B cell (primary cell): ENCODE measurements at regions not wholly inside any gene's neighbourhood (a gene's known extent, or its start where the extent isn't known, plus 50 kb on each side); places are given as distances from the start of the nearest gene placed in this dataset.

Experiments
- ATAC-seq: fragments of 200-7000 bp; cut with Tn5 transposase; one replicate; pipeline ENCODE4 v1.10.0; 2021; ENCODE audit warnings: low read depth, mild to moderate bottlenecking, moderate number of reproducible peaks, moderate library complexity
- CTCF ChIA-PET: fragments of 350-600 bp; sonication (Branson Sonifier 250); formaldehyde crosslinking; loops from one replicate; lab custom pipeline; 2021; ENCODE audit warnings: antibody characterized with exemption, inconsistent platforms; lab: Charles Lee
- POLR2A ChIA-PET: fragments of 350-600 bp; sonication (Branson Sonifier 250); formaldehyde crosslinking; loops from one replicate; lab custom pipeline; 2021; ENCODE audit warnings: antibody characterized with exemption; lab: Charles Lee
- DNase-seq: peaks from one replicate; pipeline ENCODE4 v3.0.0; 2013
- H2AFZ ChIP-seq: 2 replicates; pipeline ENCODE4 v1.6.1; 2012; ENCODE audit warnings: mild to moderate bottlenecking, low read depth, low read length; ENCODE audit not compliant: insufficient read depth, poor library complexity, severe bottlenecking
- H3K27ac ChIP-seq, 2 donors: 1 replicate in 1 of 2; 2 replicates in 1 of 2; pipeline ENCODE4 v1.5.1; 2012 to 2013; ENCODE audit warnings: low read length in 2 of 2, mild to moderate bottlenecking in 2 of 2, moderate library complexity in 1 of 2
- H3K27me3 ChIP-seq, 4 experiments: fragments of 200-600 bp in 1 of 4; sonication (generic) in 1 of 4; replicated peaks in 1 of 4; 1 replicate in 2 of 4; 2 replicates in 2 of 4; pipeline versions ENCODE4 v1.6.1 to v1.7.0; 2013 to 2016; ENCODE audit warnings: low read length in 3 of 4, mild to moderate bottlenecking in 2 of 4, mixed read lengths in 1 of 4, moderate library complexity in 1 of 4; ENCODE audit not compliant: insufficient read depth in 4 of 4, control insufficient read depth in 3 of 4; ENCODE audit errors: control extremely low read depth in 1 of 4
- H3K36me3 ChIP-seq, 2 experiments: replicated peaks in 1 of 2; 1 replicate in 1 of 2; 2 replicates in 1 of 2; pipeline versions ENCODE4 v1.6.1 to v1.7.1; 2013; ENCODE audit warnings: low read length in 1 of 2; ENCODE audit not compliant: insufficient read depth in 2 of 2, control insufficient read depth in 1 of 2; ENCODE audit errors: control extremely low read depth in 1 of 2, extremely low read depth in 1 of 2
- H3K4me1 ChIP-seq, 2 donors: fragments of 200-600 bp in 1 of 2; sonication (generic) in 1 of 2; 1 replicate in 1 of 2; 2 replicates in 1 of 2; pipeline versions ENCODE4 v1.5.1 to v1.6.1; 2013 to 2017; ENCODE audit warnings: low read length in 2 of 2; ENCODE audit not compliant: control insufficient read depth in 2 of 2, insufficient read depth in 2 of 2
- H3K4me2 ChIP-seq: replicated peaks from 2 replicates; pipeline ENCODE3; 2012; ENCODE audit warnings: mild to moderate bottlenecking, low read depth, low read length; ENCODE audit not compliant: poor library complexity, severe bottlenecking
- H3K4me3 ChIP-seq, 5 experiments: fragments of 200-600 bp in 1 of 5; sonication (generic) in 1 of 5; 1 replicate in 3 of 5; 2 replicates in 2 of 5; pipeline versions ENCODE4 v1.5.1 to v1.7.0; 2011 to 2016; ENCODE audit warnings: low read length in 4 of 5, mild to moderate bottlenecking in 4 of 5, low read depth in 2 of 5, control low read depth in 1 of 5, moderate library complexity in 1 of 5; ENCODE audit not compliant: insufficient read depth in 1 of 5; ENCODE audit errors: control extremely low read depth in 1 of 5, extremely low read depth in 1 of 5
- H3K79me2 ChIP-seq: fragments of 200-600 bp; sonication (generic); one replicate; pipeline ENCODE4 v1.6.0; 2016; ENCODE audit warnings: low read length; ENCODE audit not compliant: control insufficient read depth, insufficient read depth
- H3K9ac ChIP-seq: fragments of 200-600 bp; sonication (generic); 2 replicates; pipeline ENCODE4 v1.6.1; 2017; ENCODE audit warnings: mild to moderate bottlenecking, low read length, moderate library complexity
- H3K9me3 ChIP-seq, 3 donors: one replicate each; pipeline versions ENCODE4 v1.6.1 to v1.7.1; 2013; ENCODE audit warnings: low read length in 2 of 3; ENCODE audit not compliant: control insufficient read depth in 2 of 3, insufficient read depth in 1 of 3; ENCODE audit errors: control extremely low read depth in 1 of 3
- H4K20me1 ChIP-seq: 2 replicates; pipeline ENCODE4 v1.6.0; 2012; ENCODE audit warnings: mild to moderate bottlenecking, low read length; ENCODE audit not compliant: insufficient read depth, control insufficient read depth, poor library complexity, severe bottlenecking
- H3K27ac Mint-ChIP-seq: one replicate; pipeline ENCODE4 v1.8.0; 2021; ENCODE audit warnings: mixed read lengths
- H3K27me3 Mint-ChIP-seq: one replicate; pipeline ENCODE4 v1.8.0; 2021; ENCODE audit warnings: mixed read lengths
- H3K4me1 Mint-ChIP-seq: one replicate; pipeline ENCODE4 v1.8.0; 2021; ENCODE audit warnings: mixed read lengths
- H3K4me3 Mint-ChIP-seq: one replicate; pipeline ENCODE4 v1.8.0; 2021; ENCODE audit warnings: mixed read lengths
- H3K9me3 Mint-ChIP-seq: one replicate; pipeline ENCODE4 v1.8.0; 2022; ENCODE audit warnings: mixed read lengths; ENCODE audit not compliant: insufficient read depth
- EZH2 ChIP-seq: IDR thresholded peaks from 2 replicates; pipeline ENCODE4 v1.6.1; 2012; ENCODE audit warnings: borderline replicate concordance, low read depth, mild to moderate bottlenecking, moderate library complexity, low read length; ENCODE audit not compliant: insufficient read depth, poor library complexity, severe bottlenecking
- WGBS: methylation state at CpG from one replicate; pipeline ENCODE4 v1.1.5; 2013; ENCODE audit warnings: missing lambda C conversion rate; ENCODE audit not compliant: insufficient coverage; 5-methylcytosine and 5-hydroxymethylcytosine counted together
- intact Hi-C: fragments of 100-400 bp; cut with micrococcal nuclease; formaldehyde crosslinking; loops from one replicate; pipeline ENCODE4 v1.10.0; 2022
- TF ChIP-seq, protein P1 (sequence below): fragments of 200-600 bp; IDR thresholded peaks from one replicate; pipeline ENCODE4 v1.8.0; 2022; ENCODE audit warnings: antibody characterized with exemption, mild to moderate bottlenecking

DNA sequence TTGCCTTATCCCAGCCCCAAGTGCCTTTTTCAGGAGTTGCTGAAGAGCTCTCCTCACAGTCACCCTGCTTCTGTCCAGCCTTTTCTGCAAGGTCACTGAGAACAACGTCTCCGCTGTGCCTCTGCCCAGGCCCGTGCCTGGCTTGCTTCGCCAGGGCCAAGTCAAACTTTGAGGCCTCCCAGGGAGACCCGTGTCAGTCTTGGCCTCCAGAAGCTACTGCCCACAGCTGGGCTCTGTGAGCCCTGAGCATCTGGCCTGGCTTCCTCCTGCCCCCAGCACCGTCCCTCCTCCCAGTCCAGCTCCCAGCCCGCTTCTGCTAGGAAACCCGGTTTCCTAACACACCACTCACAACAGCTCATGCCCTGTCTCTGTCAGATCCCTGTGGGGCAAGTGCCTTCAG, 165.9 kb downstream of the TEX29 start:
- Mint-ChIP-seq H3K27me3 (no peaks in the 10 kb centered on the region), H3K4me1 (no peaks in the 10 kb centered on the region), H3K4me3 (no peak overlapping the region), H3K27ac (no peak overlapping the region), H3K9me3 (peaks cover 3% of the 10 kb centered on the region)
- H3K27me3 ChIP-seq = no peaks in the 10 kb centered on the region
- TF ChIP-seq, protein P1, sequence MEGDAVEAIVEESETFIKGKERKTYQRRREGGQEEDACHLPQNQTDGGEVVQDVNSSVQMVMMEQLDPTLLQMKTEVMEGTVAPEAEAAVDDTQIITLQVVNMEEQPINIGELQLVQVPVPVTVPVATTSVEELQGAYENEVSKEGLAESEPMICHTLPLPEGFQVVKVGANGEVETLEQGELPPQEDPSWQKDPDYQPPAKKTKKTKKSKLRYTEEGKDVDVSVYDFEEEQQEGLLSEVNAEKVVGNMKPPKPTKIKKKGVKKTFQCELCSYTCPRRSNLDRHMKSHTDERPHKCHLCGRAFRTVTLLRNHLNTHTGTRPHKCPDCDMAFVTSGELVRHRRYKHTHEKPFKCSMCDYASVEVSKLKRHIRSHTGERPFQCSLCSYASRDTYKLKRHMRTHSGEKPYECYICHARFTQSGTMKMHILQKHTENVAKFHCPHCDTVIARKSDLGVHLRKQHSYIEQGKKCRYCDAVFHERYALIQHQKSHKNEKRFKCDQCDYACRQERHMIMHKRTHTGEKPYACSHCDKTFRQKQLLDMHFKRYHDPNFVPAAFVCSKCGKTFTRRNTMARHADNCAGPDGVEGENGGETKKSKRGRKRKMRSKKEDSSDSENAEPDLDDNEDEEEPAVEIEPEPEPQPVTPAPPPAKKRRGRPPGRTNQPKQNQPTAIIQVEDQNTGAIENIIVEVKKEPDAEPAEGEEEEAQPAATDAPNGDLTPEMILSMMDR = no peak
- no peak for TF ChIP-seq EZH2
- no peak overlapping the region for H3K4me2 ChIP-seq
- DNase-seq (no peak), ATAC-seq (no peak)
- peaks cover 0 to 34% (median 4%) of the 10 kb centered on the region in 3 donors for H3K9me3 ChIP-seq
- intact Hi-C loops = no loop called here
- no peak overlapping the region for H2AFZ ChIP-seq
- no peak overlapping the region for H3K9ac ChIP-seq
- H3K4me1 ChIP-seq = no peaks in the 10 kb centered on the region
- H3K36me3 ChIP-seq = no peaks in the 10 kb centered on the region
- CTCF ChIA-PET = no interaction called here
- H3K4me3 ChIP-seq = no peak overlapping the region
- POLR2A ChIA-PET = no interaction called here
- WGBS = 93% methylated on average over 8 of the region's 8 CpGs
- H3K27ac ChIP-seq = no peak overlapping the region
- H4K20me1 ChIP-seq = no peaks in the 10 kb centered on the region
- H3K79me2 ChIP-seq = no peaks in the 10 kb centered on the region

DNA sequence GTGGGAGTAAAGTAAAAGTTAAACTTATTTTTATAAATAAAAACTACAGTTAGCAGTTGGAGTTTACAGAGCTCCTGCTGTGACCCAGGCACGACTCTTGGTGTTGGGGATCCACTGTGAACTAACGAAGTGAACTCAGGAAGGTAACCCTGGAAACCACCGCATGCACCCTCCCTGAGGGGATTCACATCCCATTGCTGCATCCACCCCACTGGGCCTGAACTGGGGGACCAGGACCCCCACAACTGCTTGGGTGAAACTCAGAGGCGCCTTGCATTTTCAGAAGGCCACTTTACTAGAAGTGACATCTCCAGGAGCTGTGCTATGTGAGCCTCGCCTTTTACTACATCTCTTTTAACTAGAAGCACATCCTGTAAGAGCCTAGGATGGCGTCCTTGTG, 166.4 kb downstream of the TEX29 start:
- intact Hi-C loops = no loop called here
- TF ChIP-seq EZH2 = no peak
- TF ChIP-seq, protein P1 = no peak
- ATAC-seq = no peak
- Mint-ChIP-seq H3K27ac (no peak overlapping the region), H3K27me3 (no peaks in the 10 kb centered on the region), H3K9me3 (peaks cover 3% of the 10 kb centered on the region), H3K4me3 (no peak overlapping the region), H3K4me1 (no peaks in the 10 kb centered on the region)
- ChIA-PET CTCF (no interaction called here), POLR2A (no interaction called here)
- Histone ChIP-seq H3K27me3 (no peaks in the 10 kb centered on the region), H3K9me3 (peaks cover 0 to 34% (median 4%) of the 10 kb centered on the region in 3 donors), H4K20me1 (no peaks in the 10 kb centered on the region), H3K27ac (no peak overlapping the region), H3K36me3 (no peaks in the 10 kb centered on the region), H3K4me1 (no peaks in the 10 kb centered on the region), H3K4me2 (no peak overlapping the region), H2AFZ (no peak overlapping the region), H3K4me3 (no peak overlapping the region), H3K9ac (no peak overlapping the region), H3K79me2 (no peaks in the 10 kb centered on the region)
- DNase-seq = no peak
- WGBS = 90% methylated on average over 6 of the region's 6 CpGs
